Hindlimb muscle (tissue), 1 donor: ENCODE measurements at regions not wholly inside any gene's neighbourhood (a gene's known extent, or its start where the extent isn't known, plus 50 kb on each side); places are given as distances from the start of the nearest gene placed in this dataset.
A peak's percentile ranks its signal among the peaks of the same experiment; 100 is the strongest.

Experiments
- DNase-seq: peaks from one replicate; pipeline ENCODE4 v3.0.0-alpha.2; 2013

- no peak for DNase-seq
Measured at GRCh38 chr2:226074391-226074790, 674.9 kb downstream of the NYAP2 start.

- DNase-seq = no peak
Measured at GRCh38 chr2:226073496-226074160, 674.1 kb downstream of the NYAP2 start.

GRCh38 chr2:226066873-226067272 lies 667.4 kb downstream of the NYAP2 start:
- no peak for DNase-seq

- DNase-seq = no peak
Measured at GRCh38 chr2:226066391-226066790, 666.9 kb downstream of the NYAP2 start.

GRCh38 chr2:226064932-226065570 lies 665.5 kb downstream of the NYAP2 start:
- DNase-seq = peak; percentile 34

- no peak for DNase-seq
Measured at GRCh38 chr2:226063704-226064440, 664.4 kb downstream of the NYAP2 start.

GRCh38 chr2:226059961-226060627 lies 660.6 kb downstream of the NYAP2 start:
- DNase-seq = no peak

- DNase-seq = no peak
Measured at GRCh38 chr2:226057914-226058313, 658.4 kb downstream of the NYAP2 start.

GRCh38 chr2:226057365-226057764 lies 657.9 kb downstream of the NYAP2 start:
- DNase-seq = no peak

GRCh38 chr2:226052772-226053416 lies 653.4 kb downstream of the NYAP2 start:
- DNase-seq = no peak

- DNase-seq = no peak
Measured at GRCh38 chr2:226050822-226051221, 651.3 kb downstream of the NYAP2 start.

GRCh38 chr2:226048611-226049010 lies 649.1 kb downstream of the NYAP2 start:
- DNase-seq = peak; percentile 29

- no peak for DNase-seq
Measured at GRCh38 chr2:226045080-226045479, 645.6 kb downstream of the NYAP2 start.

- no peak for DNase-seq
Measured at GRCh38 chr2:226040344-226040900, 640.9 kb downstream of the NYAP2 start.

GRCh38 chr2:226037526-226037925 lies 638.0 kb downstream of the NYAP2 start:
- no peak for DNase-seq

- peak; percentile 61 for DNase-seq
Measured at GRCh38 chr2:226031647-226032501, 632.4 kb downstream of the NYAP2 start.

- peak; percentile 62 for DNase-seq
Measured at GRCh38 chr2:226030788-226031646, 631.5 kb downstream of the NYAP2 start.

- DNase-seq = no peak
Measured at GRCh38 chr2:226030369-226030768, 630.9 kb downstream of the NYAP2 start.

- no peak for DNase-seq
Measured at GRCh38 chr2:226023946-226024345, 624.4 kb downstream of the NYAP2 start.

- no peak for DNase-seq
Measured at GRCh38 chr2:226023383-226023782, 623.9 kb downstream of the NYAP2 start.
